SK-N-SH (cell line): ENCODE measurements at regions not wholly inside any gene's neighbourhood (a gene's known extent, or its start where the extent isn't known, plus 50 kb on each side); places are given as distances from the start of the nearest gene placed in this dataset.

Experiments
- CTCF ChIP-seq: fragments of 200-600 bp; sonication (generic); IDR thresholded peaks from 2 replicates; pipeline ENCODE4 v1.6.1; 2017; ENCODE audit warnings: antibody characterized with exemption, mild to moderate bottlenecking, moderate library complexity
- MAX ChIP-seq: IDR thresholded peaks from 2 replicates; pipeline ENCODE4 v1.4.0; 2012; ENCODE audit warnings: low read depth
- NFIC ChIP-seq: IDR thresholded peaks from 2 replicates; pipeline ENCODE4 v1.4.0; 2012; ENCODE audit warnings: borderline replicate concordance
- POLR2AphosphoS5 ChIP-seq: IDR thresholded peaks from 2 replicates; pipeline ENCODE4 v1.6.1; 2012; ENCODE audit warnings: low read depth, low read length
- USF2 ChIP-seq: fragments of 150-350 bp; IDR thresholded peaks from 2 replicates; pipeline ENCODE4 v1.6.1; 2017; ENCODE audit warnings: antibody characterized with exemption, low read length, low read depth, borderline replicate concordance

GRCh38 chr13:63864171-63864902 lies 2448.7 kb upstream of the PCDH20 start:
- no peak for TF ChIP-seq USF2
- no peak for TF ChIP-seq POLR2AphosphoS5
- no peak for TF ChIP-seq CTCF
- TF ChIP-seq MAX: no peak
- TF ChIP-seq NFIC: no peak
